ENCODE measurements at regions not wholly inside any gene's neighbourhood (a gene's known extent, or its start where the extent isn't known, plus 50 kb on each side); places are given as distances from the start of the nearest gene placed in this dataset.

- TF ChIP-seq, protein P1, sequence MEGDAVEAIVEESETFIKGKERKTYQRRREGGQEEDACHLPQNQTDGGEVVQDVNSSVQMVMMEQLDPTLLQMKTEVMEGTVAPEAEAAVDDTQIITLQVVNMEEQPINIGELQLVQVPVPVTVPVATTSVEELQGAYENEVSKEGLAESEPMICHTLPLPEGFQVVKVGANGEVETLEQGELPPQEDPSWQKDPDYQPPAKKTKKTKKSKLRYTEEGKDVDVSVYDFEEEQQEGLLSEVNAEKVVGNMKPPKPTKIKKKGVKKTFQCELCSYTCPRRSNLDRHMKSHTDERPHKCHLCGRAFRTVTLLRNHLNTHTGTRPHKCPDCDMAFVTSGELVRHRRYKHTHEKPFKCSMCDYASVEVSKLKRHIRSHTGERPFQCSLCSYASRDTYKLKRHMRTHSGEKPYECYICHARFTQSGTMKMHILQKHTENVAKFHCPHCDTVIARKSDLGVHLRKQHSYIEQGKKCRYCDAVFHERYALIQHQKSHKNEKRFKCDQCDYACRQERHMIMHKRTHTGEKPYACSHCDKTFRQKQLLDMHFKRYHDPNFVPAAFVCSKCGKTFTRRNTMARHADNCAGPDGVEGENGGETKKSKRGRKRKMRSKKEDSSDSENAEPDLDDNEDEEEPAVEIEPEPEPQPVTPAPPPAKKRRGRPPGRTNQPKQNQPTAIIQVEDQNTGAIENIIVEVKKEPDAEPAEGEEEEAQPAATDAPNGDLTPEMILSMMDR (IDR thresholded peaks at IDR 0.05; ENCODE audit: control extremely low read depth in 1 of 3, insufficient read depth in 1 of 3, low read depth in 1 of 3, low read length in 3 of 3) = no peak
- TF ChIP-seq RAD21 (IDR thresholded peaks at IDR 0.05 in 1 of 2, conservative IDR thresholded peaks at IDR 0.05 in 1 of 2; ENCODE audit: low read depth in 2 of 2, low read length in 2 of 2) (no peak; a peak in 1 of 4 replicates), POLR2AphosphoS5 (IDR thresholded peaks at IDR 0.05; ENCODE audit: low read depth, low read length) (no peak)
Observed at GRCh38 chr5:175795959-175796358, 75.4 kb upstream of the CPLX2 start.
